HG02981 (cell line): ENCODE measurements at regions not wholly inside any gene's neighbourhood (a gene's known extent, or its start where the extent isn't known, plus 50 kb on each side); places are given as distances from the start of the nearest gene placed in this dataset.
A peak's percentile ranks its signal among the peaks of the same experiment; 100 is the strongest.
"Not testable (repeated sequence)": the region's sequence is repeated elsewhere in the genome, so short reads cannot be mapped to it uniquely, and the experiment has no call there.

Experiments
- ATAC-seq: cut with Tn5 transposase; IDR thresholded peaks from one replicate; pipeline ENCODE4 v1.9.1; 2021; ENCODE audit warnings: mild to moderate bottlenecking, moderate library complexity; ENCODE audit not compliant: unreplicated experiment

DNA sequence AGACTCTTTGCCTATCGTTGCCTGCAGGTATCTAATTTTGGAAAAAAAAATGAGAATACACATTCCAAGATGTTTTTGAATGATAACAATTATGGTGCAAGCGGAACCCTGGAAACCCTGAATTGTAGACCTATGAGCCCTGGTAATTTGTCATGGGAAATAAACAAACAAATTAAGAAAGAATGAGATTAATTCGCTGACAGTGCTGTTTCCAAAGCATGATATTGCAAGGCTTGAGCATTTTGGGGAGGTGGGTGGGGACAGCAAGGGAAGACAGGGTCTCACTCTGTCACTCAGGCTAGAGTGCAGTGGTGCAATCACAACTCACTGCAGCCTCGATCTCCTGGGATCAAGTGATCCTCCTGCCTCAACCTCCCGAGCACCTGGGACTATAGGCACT is 900.3 kb downstream of the IPMK start:
- no peak for ATAC-seq

DNA sequence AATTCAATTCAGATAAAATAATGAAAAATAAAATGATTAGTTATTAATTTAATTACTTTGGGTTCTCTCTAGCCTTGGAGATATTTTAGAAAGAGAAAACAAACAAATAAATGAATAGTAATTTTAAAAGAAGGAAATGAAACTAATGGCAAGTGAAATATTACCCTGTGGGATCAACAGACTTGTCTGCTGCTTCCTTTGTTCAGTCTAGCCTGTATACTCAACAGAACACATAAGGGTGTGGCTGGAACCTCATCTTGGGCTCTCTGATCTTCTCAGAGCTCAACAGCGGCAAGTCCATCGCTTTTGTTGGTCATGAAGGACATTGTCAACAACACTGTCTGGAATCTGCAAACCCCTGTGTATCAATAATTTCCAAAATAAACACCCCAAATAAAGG is 904.9 kb downstream of the IPMK start:
- peak; percentile 83 for ATAC-seq

DNA sequence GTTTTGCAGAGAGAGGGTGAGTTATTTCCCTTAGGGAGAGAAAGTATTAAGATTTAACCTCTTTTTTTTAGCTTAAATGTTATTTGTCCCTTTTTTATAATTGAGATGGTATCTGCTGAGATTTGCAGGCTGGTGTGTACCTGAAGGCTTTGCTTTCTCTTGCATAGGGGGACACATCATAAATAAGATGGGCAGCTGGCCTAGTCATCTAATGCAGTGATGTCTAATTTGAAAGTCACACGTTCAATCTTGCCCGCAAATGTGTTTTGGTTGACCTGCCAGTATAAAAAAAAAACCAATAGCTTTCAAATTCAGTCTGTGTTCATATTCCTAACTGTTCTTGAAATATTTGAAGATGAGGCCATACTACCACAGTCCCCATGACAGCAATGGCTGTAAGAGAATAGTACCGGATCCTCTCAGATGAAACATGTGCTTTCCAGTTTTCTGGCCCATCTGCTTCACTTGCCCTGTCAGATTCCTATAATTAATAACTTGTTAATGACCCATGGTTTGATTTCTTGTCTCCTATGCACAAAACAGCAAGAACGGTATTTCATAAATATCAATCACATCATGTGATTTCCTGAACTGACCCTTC is 914.2 kb downstream of the IPMK start:
- ATAC-seq, result no peak

DNA sequence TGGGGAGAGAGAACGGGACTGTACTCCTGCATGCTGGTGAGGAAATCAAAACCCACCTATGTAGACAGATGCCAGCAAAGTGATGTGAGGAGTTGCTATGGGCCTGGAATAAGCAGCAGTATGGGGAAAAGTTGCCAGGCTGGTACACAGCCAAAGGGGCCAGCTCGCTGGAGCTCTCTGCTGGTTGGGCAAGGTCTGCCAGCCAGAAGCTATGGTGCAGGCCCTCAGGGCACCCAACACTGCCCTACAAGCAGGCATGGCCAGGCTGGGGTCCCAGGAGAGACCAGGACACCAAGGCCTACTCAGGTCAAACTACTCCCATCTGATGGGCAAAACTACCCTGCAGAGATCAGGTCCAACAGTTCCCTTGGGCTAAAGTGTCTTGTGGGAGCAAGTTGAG is 916.6 kb downstream of the IPMK start:
- ATAC-seq, result no peak

DNA sequence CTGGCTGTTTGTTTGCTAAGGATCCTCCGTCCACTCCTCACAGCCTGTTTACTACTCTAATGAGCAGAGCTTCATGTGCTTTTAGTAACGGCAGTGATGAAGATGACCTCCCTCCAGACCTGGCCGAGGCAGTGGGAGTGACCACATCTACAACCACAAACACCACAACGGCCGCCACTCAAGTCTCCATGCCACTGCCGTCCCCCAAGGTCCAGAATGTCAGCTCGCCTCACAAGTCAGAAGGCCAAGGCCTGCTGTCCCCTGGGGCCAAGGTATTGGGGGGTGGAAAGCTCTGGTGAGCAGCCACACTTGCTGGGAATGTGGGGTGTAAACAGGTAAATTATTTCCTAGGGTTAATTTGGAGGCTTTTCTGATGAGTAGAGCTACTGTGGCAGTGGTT is 926.4 kb downstream of the IPMK start:
- no peak for ATAC-seq

DNA sequence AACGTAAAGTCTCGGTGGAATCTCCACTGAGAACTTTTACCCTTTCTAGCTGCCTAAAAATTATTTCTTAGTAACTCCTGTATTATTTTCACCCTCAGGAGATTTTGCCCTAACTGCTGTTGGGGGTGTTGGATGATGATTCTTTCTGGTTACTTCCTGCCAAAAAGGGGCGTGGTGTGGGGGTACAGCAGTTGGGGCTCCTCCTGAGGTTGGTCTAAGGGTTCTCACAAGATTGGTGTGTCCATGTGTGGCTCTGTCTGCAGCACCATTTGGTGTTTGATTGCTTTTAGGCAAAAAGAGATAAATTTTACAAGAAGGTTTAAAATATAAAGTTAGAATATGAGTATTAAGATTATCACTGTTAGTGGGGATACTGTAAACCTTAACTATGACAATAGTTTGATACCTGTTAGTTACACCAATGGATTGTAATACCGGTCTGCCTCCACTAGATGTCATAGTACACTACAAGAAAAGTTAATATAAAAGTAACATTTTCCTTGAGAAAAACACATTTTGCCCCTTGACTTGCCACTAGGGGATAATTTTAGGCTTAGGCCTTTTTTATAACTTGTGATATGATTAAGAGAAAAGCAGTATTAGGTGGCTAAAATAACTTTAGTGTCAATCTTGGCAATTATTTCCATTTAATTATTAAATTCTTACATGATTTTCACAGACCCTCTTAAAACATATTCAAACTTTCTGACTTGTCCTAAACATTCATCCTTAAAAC is 928.7 kb downstream of the IPMK start:
- peak; percentile 75 for ATAC-seq

DNA sequence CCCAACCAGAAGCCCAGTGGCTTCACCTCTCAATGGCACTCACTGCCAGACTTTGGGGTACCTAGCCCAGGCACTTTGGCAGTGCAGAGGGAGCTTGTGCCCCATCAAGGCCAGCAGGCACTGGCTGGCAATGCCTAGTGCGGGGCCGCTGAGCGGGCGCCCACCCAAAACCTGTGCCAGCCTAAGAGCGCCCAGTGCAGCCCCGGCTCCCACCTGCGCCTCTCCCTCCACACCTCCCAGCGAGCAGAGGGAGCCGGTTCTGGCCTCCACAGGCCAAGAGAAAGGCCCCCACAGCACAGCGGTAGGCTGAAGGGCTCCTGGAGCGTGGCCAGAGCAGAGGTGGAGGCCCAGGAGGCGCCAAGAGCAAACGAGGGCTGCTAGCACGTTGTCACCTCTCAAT is 930.8 kb downstream of the IPMK start:
- no peak for ATAC-seq

DNA sequence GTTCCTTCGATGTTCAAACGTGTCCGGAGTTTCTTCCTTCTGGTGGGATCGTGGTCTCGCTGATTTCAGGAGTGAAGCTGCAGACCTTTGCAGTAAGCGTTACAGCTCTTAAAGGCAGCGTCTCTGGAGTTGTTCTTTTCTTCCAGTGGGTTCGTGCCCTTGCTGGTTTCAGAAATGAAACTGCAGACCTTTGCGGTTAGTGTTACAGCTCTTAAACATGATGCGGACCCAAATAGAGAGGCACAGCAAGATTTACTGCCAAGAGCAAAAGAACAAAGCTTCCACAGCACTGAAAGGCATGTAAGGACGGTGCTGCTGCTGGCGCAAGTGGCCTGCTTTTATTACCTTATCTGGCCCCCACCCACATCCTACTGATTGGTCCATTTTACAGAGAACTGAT is 931.4 kb downstream of the IPMK start:
- ATAC-seq, result no peak

DNA sequence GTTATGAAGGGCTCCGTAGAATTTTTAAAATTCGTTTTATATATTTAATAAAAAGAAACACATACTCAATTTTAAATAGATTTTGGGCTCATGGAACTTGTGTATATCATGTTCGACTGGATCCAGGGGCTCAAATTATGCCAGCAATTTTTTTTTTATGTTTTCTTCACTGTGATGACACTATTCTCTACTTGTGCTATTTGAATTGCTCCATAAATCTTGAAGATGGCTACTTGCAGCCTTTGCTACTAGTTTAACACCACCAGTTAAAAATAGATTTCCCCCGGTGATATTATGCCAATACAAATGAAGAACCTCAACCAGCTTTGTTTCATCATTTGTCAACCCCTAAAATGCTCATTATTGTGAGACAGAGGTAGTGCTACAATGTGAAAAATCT is 933.2 kb downstream of the IPMK start:
- no peak for ATAC-seq

DNA sequence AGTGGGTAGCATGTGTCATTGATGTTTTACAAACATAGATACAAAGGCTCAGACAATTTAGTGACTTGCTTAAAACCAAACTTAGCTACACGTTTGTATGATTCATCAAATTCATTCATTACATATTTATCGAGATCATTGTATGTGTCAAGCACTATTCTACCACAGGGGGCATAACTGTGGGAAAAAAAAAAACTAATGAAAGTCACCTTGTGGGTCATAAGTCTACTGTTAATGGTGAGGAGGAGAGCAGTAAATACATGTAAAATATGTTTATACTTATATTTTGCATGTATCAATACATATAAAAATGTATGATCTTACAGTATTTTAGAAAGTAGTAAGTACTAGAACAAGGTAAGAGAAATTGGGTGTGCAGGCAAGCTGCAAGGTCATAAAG is 933.8 kb downstream of the IPMK start:
- ATAC-seq, result no peak

DNA sequence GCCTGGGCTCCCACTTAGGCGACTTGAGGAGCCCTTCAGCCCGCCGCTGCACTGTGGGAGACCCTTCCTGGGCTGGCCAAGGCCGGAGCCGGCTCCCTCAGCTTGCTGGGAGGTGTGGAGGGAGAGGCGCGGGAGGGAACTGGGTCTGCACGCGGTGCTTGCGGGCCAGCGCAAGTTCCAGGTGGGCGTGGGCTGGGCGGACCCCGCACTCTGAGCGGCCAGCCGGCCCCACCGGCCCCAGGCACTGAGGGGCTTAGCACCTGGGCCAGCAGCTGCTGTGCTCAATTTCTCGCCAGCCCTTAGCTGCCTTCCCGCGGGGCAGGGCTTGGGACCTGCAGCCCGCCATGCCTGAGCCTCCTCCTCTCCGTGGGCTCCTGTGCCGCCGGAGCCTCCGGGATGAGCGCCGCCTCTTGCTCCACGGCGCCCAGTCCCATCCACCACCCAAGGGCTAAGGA is 946.3 kb downstream of the IPMK start:
- not testable (repeated sequence) for ATAC-seq

DNA sequence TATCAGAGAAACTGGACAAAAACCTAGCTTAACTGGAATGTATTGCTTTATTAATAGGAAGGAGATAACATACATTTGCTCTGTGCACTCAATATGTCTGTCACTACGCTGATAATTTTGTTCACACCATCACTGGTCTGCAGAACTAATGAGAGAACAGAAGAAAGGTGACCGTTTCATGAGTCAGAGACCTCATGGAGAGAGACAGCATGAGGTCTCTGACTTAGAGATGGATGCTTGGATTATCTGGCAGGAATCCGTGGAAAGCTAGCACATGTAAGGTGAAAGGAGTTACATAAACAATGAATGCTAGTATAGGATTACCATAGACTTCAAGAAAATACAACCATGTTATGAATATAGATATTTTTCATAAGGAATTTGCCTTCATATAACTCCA is 947.3 kb downstream of the IPMK start:
- no peak for ATAC-seq

DNA sequence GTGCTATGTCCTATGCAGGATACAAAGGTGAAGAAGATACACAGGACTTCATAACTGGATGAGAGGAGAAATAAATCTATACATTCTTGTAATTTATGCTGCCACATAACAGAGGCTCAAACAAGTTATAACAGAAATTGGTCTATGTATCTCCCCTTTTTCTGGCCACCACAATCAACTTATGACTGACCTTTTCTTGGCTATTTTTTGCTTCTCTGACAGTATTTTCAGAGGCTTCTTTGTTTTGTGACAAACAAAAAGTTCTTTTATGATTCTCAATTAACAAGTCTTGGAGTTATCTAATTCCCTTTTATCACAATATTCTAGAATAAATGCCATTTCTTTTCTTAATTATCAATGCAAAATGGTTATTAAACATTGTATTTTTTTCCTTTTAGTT is 953.0 kb upstream of the ZWINT start:
- ATAC-seq, result no peak

DNA sequence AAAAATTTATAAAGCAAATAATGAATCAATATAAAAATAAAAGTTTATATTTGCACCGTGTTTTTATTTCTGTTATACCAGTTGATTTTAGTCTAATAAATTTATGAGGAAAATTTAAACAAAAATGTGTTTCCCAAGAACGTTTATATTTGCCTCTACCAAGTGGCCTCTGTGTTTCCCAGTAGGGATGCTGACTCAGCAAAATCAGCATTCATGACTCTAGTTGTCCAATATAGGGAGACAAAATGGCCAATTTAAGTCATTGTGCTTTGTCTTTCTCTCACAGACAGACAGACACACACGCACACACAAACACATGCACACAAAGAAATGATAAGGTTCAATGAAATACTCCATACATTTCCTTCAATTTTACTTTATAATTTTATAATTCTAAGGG is 942.5 kb upstream of the ZWINT start:
- ATAC-seq, result no peak

DNA sequence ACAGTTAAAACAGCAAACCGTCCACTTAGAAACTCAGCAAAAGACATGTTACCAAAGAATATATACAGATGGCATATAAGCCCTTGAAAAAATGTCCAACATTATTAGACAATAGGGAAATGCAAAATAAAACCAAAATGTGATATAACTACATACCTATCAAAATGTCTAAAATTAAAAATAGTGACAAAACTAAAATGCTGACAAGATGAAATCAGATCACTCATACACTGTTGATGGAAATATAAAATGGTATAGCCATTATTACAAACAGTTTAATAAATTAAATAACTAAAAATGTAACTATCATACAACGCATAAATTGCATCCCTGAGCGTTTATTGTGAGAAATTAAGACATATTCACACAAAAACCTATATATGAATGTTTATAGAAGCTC is 939.7 kb upstream of the ZWINT start:
- ATAC-seq, result no peak

DNA sequence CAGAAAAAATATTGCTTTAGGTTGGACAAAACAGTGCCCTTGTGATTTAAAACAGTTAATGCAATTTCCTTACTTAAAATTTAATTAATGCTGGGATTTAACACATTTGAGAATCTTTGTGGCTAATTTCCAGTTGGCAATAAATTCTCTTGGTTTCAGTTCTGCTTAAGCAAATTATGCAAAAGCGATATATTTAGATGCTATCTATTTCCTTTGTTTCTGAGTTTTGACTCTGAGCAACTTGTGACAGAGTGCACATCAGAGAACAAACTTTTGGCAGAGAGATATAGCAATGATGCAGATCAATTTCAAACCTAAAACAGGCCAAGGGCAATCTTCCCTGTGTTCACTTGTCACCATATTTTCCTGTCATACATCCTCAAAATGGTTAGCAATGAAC is 933.6 kb upstream of the ZWINT start:
- no peak for ATAC-seq

DNA sequence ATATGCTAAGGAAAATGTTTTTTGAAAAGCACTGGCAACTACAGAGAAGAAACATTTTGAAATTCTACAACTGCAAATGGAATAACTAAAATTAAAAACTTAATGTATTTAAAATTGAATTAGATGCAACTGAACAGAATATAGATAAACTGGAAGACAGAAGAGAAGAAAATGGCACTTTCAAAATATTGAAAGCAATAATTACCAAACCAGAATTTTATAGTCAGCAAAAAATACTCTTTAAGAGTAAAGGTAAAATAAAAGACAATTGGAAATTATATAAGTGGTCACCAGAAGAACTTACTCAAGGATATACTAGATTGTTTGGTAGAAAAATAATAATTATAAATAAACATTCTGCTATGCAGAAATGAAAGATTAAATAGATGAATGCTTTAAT is 927.7 kb upstream of the ZWINT start:
- ATAC-seq, result no peak

DNA sequence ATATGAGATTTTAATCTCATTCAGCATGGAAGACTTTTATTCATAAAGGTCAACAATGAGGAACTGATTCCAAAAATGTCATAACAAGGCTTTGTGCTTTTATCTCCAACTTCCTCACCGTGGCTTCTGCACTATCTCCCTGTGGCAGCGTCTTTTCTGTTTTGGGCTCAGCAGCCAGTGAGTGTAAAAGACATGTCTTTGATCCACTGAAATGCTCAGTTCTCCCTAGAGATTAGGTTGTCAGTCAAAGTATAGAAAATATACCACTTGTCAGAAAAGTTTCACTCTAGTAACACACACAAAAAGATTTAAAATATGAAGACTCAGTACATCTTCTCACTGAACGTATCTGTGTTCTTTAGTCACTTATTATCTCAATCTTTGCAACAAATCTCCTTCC is 901.8 kb upstream of the ZWINT start:
- no peak for ATAC-seq

DNA sequence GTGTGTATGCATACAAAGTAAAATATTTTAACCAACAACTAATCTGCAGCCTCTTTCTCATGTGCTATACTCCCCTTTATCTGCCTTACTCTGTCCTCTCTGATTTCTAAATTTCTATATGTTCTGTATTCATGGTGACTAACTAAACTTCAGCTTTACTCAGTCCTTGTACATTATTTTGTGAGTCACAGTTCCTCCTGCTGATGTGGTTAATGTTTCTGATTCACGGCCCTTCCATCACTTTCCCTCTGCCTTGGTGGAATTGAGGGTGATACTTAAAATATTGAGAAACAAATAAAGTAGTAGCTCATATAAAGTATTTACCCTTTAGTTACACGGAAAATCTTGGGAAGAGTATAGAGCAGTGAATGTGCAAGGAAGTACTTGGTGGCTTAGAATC is 899.1 kb upstream of the ZWINT start:
- ATAC-seq, result no peak

DNA sequence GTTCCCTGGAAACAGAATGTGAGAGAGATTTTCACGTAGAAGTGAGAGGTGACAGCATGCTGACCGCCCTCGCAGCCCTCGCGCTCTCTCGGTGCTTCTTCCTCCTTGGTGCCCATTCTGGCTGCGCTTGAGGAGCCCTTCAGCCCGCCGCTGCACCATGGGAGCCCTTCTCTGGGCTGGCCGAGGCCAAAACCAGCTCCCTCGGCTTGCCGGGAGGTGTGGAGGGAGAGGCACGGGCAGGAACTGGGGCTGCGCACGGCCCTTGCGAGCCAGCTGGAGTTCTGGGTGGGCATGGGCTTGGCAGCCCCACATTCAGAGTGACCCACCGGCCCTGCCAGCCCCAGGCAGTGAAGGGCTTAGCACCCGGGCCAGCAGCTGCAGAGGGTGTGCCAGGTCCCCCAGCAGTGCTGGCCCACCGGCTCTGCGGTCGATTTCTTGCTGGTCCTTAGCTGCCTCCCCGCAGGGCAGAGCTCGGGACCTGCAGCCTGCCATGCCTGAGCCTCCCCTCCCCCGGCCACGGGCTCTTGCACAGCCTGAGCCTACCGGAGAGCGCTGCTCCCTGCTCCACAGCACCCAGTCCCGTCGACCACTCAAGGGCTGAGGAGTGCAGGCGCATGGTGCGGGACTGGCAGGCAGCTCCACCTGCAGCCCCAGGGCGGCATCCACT is 888.7 kb upstream of the ZWINT start:
- ATAC-seq, result no peak

DNA sequence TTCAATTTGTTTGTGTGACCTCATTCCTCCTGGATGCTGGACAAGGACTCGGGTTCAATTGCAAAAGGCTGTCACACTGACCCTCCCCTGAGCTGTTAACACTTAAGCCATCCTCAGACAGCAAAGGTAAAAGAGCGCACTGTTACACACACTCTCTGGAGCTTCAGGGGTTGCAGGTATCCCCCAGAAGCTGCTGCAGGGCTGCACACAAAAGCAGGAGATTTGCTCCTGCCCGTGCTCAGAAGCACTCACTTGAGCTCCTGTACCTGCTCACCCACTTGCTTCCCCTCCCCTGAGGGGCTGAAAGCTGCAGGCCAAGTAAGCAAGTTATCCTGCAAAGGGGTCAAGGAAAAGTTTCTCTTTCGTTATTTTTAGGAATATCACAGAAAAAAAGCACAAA is 886.2 kb upstream of the ZWINT start:
- no peak for ATAC-seq

DNA sequence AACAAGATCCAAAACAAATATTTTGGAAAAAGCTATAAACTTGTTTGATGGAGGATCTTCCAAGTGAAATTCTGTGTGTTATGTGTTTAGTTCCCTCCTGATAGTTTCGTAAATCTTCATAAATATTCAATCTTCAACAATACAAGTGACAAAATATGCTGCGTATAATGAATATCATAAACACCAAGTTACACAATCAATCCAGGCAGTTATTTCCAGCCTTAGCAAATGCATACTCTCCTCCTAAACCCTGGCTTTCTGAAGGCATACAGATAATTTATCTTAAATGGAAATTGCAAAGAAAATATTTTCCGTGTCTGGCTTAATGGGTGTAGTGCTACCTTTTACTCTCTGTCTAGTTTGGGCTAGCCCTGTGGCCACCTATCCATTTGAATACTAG is 864.9 kb upstream of the ZWINT start:
- ATAC-seq, result no peak
